BLaER1 (cell line): ENCODE measurements at regions not wholly inside any gene's neighbourhood (a gene's known extent, or its start where the extent isn't known, plus 50 kb on each side); places are given as distances from the start of the nearest gene placed in this dataset.

ENCODE experiments used
- H3K27ac ChIP-seq: shearing (Covaris generic); formaldehyde crosslinking; 2 replicates; pipeline ENCODE4 v1.8.1; 2022
- H3K27me3 ChIP-seq: shearing (Covaris generic); formaldehyde crosslinking; 2 replicates; pipeline ENCODE4 v1.8.1; 2022
- H3K36me3 ChIP-seq: shearing (Covaris generic); formaldehyde crosslinking; 2 replicates; pipeline ENCODE4 v1.8.1; 2022
- H3K4me1 ChIP-seq: shearing (Covaris generic); formaldehyde crosslinking; 2 replicates; pipeline ENCODE4 v1.8.1; 2022
- H3K4me2 ChIP-seq: shearing (Covaris generic); formaldehyde crosslinking; 2 replicates; pipeline ENCODE4 v1.8.1; 2022
- H3K4me3 ChIP-seq: shearing (Covaris generic); formaldehyde crosslinking; 2 replicates; pipeline ENCODE4 v1.8.1; 2022
- H3K9ac ChIP-seq: shearing (Covaris generic); formaldehyde crosslinking; 2 replicates; pipeline ENCODE4 v1.8.1; 2022
- H3K9me3 ChIP-seq: shearing (Covaris generic); formaldehyde crosslinking; 2 replicates; pipeline ENCODE4 v1.8.1; 2022
- H4K20me1 ChIP-seq: shearing (Covaris generic); formaldehyde crosslinking; 2 replicates; pipeline ENCODE4 v1.8.1; 2022
- Cebpa-rat ChIP-seq: shearing (Covaris generic); IDR thresholded peaks from 2 replicates; pipeline ENCODE4 v1.8.1; 2022

DNA sequence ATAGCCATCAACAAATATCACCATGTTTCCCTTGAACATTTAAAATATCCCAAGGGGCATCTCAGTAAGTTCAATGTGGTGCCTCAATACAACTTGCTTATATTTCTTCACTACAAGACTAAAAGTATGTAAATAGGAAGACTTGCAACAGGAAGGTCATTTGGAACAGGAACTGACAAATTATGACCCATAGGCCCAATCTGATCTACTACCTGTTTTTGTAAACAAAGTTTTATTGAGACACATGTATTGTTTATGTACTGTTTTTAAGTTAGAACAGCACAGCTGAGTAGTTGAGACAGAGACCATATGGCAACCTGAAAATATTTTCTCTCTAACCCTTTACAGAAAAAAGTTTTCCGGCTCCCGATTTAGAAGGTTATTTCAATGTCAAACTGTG lies 154.8 kb upstream of the TFPI start:
- H3K4me3 ChIP-seq: no peak overlapping the region
- H3K4me2 ChIP-seq: no peak overlapping the region
- no peak overlapping the region for H3K27ac ChIP-seq
- H3K9me3 ChIP-seq: no peaks in the 10 kb centered on the region
- H3K27me3 ChIP-seq: no peaks in the 10 kb centered on the region
- no peak overlapping the region for H3K9ac ChIP-seq
- no peak for TF ChIP-seq Cebpa-rat
- H3K36me3 ChIP-seq: no peaks in the 10 kb centered on the region
- no peaks in the 10 kb centered on the region for H3K4me1 ChIP-seq
- H4K20me1 ChIP-seq: no peaks in the 10 kb centered on the region

- Histone ChIP-seq H3K4me3 (no peak overlapping the region), H3K9ac (no peak overlapping the region), H3K36me3 (no peaks in the 10 kb centered on the region), H4K20me1 (no peaks in the 10 kb centered on the region), H3K27ac (no peak overlapping the region), H3K4me1 (no peaks in the 10 kb centered on the region), H3K27me3 (no peaks in the 10 kb centered on the region), H3K4me2 (no peak overlapping the region), H3K9me3 (no peaks in the 10 kb centered on the region)
- TF ChIP-seq Cebpa-rat: no peak
Measured at GRCh38 chr2:187710791-187711521, 156.7 kb upstream of the TFPI start.

DNA sequence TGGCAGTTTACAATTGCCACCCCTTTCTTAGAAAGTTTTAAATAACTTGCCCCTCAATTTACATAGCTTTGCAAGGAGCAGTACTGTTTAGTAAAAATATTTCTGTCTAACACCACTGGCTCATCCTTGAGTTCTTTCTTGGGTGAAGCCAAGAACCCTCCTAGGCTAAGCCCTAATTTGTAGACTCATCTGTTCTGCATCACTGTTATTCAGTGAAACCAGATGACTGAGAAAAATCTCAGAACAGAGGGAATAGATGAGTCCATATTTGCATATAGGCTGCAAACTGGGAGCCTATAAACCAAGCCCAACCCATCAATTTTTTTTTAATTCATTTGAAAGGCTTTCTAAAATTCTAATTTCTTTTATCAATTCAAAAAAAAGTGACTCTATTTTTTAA lies 161.4 kb upstream of the TFPI start:
- H3K36me3 ChIP-seq: no peaks in the 10 kb centered on the region
- H3K9me3 ChIP-seq: no peaks in the 10 kb centered on the region
- H3K4me2 ChIP-seq: no peak overlapping the region
- H3K4me1 ChIP-seq: no peaks in the 10 kb centered on the region
- H4K20me1 ChIP-seq: no peaks in the 10 kb centered on the region
- H3K27ac ChIP-seq: no peak overlapping the region
- TF ChIP-seq Cebpa-rat: no peak
- no peaks in the 10 kb centered on the region for H3K27me3 ChIP-seq
- H3K4me3 ChIP-seq: no peak overlapping the region
- no peak overlapping the region for H3K9ac ChIP-seq

DNA sequence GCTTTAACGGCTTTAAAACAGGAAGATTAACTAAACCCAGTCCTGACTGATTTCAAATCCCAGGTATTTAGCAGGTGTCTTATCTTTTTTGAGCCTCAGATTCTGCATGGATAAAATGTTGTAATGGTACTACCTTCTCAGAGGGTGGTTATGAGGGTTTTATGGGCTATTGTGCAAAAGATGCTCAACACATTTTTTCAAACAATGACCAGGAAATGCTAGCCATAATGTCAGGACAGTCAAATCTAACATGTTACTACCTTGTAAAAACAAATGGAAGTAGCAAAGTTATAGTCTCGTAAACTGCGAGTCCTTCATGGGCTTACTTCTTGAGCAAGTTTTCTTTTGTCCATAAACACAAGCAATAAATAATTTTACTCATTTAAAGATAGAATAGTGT lies 162.1 kb upstream of the TFPI start:
- Histone ChIP-seq H4K20me1 (no peaks in the 10 kb centered on the region), H3K4me1 (no peaks in the 10 kb centered on the region), H3K4me2 (no peak overlapping the region), H3K36me3 (no peaks in the 10 kb centered on the region), H3K27ac (no peak overlapping the region), H3K9ac (no peak overlapping the region), H3K9me3 (no peaks in the 10 kb centered on the region), H3K27me3 (no peaks in the 10 kb centered on the region), H3K4me3 (no peak overlapping the region)
- no peak for TF ChIP-seq Cebpa-rat

DNA sequence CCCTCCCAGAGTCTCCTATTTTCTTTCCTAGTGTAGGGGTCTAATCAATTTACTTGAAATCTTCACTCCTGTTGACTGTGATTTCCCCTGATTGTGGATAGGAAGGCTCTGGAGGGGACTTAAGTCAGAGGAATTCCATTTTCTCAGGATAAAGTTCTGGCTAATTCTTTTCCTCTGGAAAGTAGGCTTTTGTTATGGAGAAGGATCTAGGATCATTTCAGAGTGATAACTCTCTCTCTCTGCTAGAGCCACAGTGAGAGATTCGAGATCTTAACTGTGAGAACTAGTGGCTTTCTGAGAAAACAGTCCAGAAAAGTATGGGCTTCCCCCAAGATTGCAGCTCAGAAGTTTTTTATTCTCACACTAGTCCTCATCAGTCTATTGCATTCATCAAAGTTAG lies 163.9 kb upstream of the TFPI start:
- no peaks in the 10 kb centered on the region for H3K36me3 ChIP-seq
- no peak overlapping the region for H3K9ac ChIP-seq
- H3K27me3 ChIP-seq: no peaks in the 10 kb centered on the region
- TF ChIP-seq Cebpa-rat: no peak
- H3K4me1 ChIP-seq: no peaks in the 10 kb centered on the region
- no peaks in the 10 kb centered on the region for H4K20me1 ChIP-seq
- no peaks in the 10 kb centered on the region for H3K9me3 ChIP-seq
- H3K27ac ChIP-seq: no peak overlapping the region
- no peak overlapping the region for H3K4me2 ChIP-seq
- no peak overlapping the region for H3K4me3 ChIP-seq

GRCh38 chr2:187719510-187719909 lies 165.3 kb upstream of the TFPI start:
- Histone ChIP-seq H3K9ac (no peak overlapping the region), H4K20me1 (no peaks in the 10 kb centered on the region), H3K9me3 (no peaks in the 10 kb centered on the region), H3K27ac (no peak overlapping the region), H3K4me3 (no peak overlapping the region), H3K27me3 (no peaks in the 10 kb centered on the region), H3K4me2 (no peak overlapping the region), H3K4me1 (no peaks in the 10 kb centered on the region), H3K36me3 (no peaks in the 10 kb centered on the region)
- no peak for TF ChIP-seq Cebpa-rat

DNA sequence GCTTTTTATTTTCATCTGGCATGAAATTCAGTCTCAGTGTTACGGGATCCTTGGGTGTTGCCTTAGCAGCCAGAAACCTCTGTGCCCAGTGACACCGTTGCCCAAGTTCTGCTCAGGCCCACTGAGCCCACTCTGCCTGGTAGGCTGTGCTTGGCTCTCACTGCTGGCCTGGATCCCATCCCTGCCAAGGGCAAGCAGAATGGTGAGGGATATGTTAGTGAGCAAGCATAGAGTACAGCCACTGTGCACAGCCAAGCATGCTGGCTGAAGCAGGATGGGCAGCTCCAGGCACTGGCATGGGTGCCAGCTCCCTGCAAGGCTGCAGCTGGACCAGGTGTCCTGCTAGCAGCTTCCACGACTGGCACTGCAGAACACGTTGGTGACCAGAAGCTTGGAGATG lies 194.7 kb upstream of the TFPI start:
- no peak overlapping the region for H3K4me2 ChIP-seq
- no peaks in the 10 kb centered on the region for H3K27me3 ChIP-seq
- H3K36me3 ChIP-seq: no peaks in the 10 kb centered on the region
- no peaks in the 10 kb centered on the region for H3K4me1 ChIP-seq
- TF ChIP-seq Cebpa-rat: no peak
- no peak overlapping the region for H3K27ac ChIP-seq
- H3K9me3 ChIP-seq: no peaks in the 10 kb centered on the region
- H3K9ac ChIP-seq: no peak overlapping the region
- no peak overlapping the region for H3K4me3 ChIP-seq
- H4K20me1 ChIP-seq: no peaks in the 10 kb centered on the region

DNA sequence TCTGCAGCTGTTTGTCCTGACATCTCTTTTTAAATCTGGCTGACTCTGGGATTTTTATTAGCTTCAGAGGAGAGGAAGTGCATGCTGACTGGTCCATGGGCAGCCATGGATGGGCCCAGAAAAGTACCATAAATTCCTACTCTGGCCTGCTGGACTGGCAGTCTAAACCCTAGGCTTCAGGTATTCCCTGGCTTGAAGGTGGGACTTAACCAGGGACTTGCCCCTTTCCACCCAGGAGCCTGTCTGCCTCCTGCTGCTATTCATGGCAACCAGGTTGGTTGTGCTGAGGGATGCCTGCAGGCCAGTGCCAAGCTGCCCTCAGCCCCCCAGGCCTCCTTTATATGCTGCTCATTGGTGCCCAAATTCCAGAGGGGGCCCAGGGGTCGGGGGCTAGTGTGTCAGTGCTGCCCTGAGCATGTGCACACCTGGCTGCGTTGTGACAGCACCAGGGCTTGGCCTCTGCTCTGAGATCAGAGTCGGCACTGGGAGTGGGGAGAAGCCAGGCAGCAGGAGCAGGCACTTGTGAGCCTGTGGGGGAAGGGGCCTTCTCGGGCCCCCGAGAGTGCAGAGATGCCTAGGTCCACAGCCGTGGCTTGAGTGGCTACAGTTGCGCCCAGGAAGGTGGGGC lies 195.7 kb upstream of the TFPI start:
- Histone ChIP-seq H3K36me3 (no peaks in the 10 kb centered on the region), H3K4me1 (no peaks in the 10 kb centered on the region), H3K27me3 (no peaks in the 10 kb centered on the region), H3K9me3 (no peaks in the 10 kb centered on the region), H3K4me2 (no peak overlapping the region), H3K4me3 (no peak overlapping the region), H3K27ac (no peak overlapping the region), H4K20me1 (no peaks in the 10 kb centered on the region), H3K9ac (no peak overlapping the region)
- TF ChIP-seq Cebpa-rat: no peak

DNA sequence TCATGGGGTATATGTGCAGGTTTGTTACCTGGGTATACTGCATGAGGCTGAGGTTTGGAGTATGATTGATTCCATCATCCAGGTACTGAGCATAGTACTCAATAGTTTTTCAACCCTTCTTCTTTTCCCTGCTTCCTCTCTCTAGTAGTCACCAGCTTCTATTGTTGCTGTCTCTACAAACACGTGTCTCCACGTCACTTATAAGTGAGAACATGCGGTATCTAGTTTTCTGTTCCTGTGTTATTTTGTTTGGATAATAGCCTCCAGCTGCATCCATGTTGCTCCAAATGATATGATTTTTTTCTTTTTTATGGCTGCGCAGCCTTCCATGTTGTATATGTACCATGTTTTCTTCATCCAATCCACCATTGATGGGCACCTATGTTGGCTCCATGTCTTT lies 214.8 kb upstream of the TFPI start:
- no peak for TF ChIP-seq Cebpa-rat
- H3K9me3 ChIP-seq: no peaks in the 10 kb centered on the region
- no peak overlapping the region for H3K9ac ChIP-seq
- H3K27ac ChIP-seq: no peak overlapping the region
- H3K4me1 ChIP-seq: no peaks in the 10 kb centered on the region
- H3K27me3 ChIP-seq: no peaks in the 10 kb centered on the region
- H3K4me2 ChIP-seq: no peak overlapping the region
- no peaks in the 10 kb centered on the region for H3K36me3 ChIP-seq
- H3K4me3 ChIP-seq: no peak overlapping the region
- H4K20me1 ChIP-seq: no peaks in the 10 kb centered on the region

- no peak overlapping the region for H3K9ac ChIP-seq
- H3K9me3 ChIP-seq: no peaks in the 10 kb centered on the region
- H3K4me1 ChIP-seq: no peaks in the 10 kb centered on the region
- no peak overlapping the region for H3K4me3 ChIP-seq
- no peaks in the 10 kb centered on the region for H4K20me1 ChIP-seq
- no peaks in the 10 kb centered on the region for H3K27me3 ChIP-seq
- no peak for TF ChIP-seq Cebpa-rat
- no peak overlapping the region for H3K4me2 ChIP-seq
- H3K27ac ChIP-seq: no peak overlapping the region
- no peaks in the 10 kb centered on the region for H3K36me3 ChIP-seq
Measured at GRCh38 chr2:187769437-187769836, 215.2 kb upstream of the TFPI start.

DNA sequence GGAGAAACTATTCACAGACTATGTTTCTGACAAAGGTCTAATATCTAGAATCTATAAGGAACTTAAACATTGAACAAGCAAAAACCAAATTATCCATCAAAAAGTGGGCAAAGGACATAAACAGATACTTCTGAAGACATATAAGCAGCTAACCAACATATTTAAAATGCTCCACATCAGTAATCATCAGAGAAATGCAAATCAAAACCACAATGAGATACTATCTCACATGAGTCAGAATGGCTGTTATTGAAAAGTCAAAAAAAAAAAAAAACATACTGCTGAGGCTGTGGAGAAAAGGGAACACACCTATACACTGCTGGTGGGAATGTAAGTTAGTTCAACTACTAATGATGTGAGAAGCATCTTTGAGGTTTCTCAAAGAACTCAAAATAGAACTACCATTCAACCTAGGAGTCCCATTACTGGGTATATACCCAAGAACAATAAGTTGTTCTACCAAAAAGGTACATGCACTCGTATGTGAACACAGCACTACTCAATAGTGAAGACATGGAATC lies 220.4 kb upstream of the TFPI start:
- no peak for TF ChIP-seq Cebpa-rat
- no peaks in the 10 kb centered on the region for H3K36me3 ChIP-seq
- H3K9me3 ChIP-seq: no peaks in the 10 kb centered on the region
- no peak overlapping the region for H3K9ac ChIP-seq
- H4K20me1 ChIP-seq: no peaks in the 10 kb centered on the region
- H3K27me3 ChIP-seq: no peaks in the 10 kb centered on the region
- H3K4me1 ChIP-seq: no peaks in the 10 kb centered on the region
- no peak overlapping the region for H3K4me3 ChIP-seq
- H3K4me2 ChIP-seq: no peak overlapping the region
- no peak overlapping the region for H3K27ac ChIP-seq
